GM20431 (cell line): ENCODE measurements at regions not wholly inside any gene's neighbourhood (a gene's known extent, or its start where the extent isn't known, plus 50 kb on each side); places are given as distances from the start of the nearest gene placed in this dataset.

ENCODE experiments used
- in situ Hi-C: fragments of 300-500 bp; cut with MseI, MboI; formaldehyde crosslinking; loops from one replicate; pipeline ENCODE4 v1.15.0; 2020; ENCODE audit warnings: low sequenced_read_pairs; ENCODE audit not compliant: unreplicated experiment

GRCh38 chr1:88126467-88126866 lies 557.6 kb upstream of the PKN2 start:
- in situ Hi-C loops: no loop called here

GRCh38 chr1:88133991-88134390 lies 550.1 kb upstream of the PKN2 start:
- in situ Hi-C loops: no loop called here

GRCh38 chr1:88134983-88135921 lies 548.8 kb upstream of the PKN2 start:
- in situ Hi-C loops: no loop called here

- in situ Hi-C loops: no loop called here
These were observed 544.4 kb upstream of the PKN2 start for GRCh38 chr1:88139633-88140032.

GRCh38 chr1:88140325-88140724 lies 543.7 kb upstream of the PKN2 start:
- in situ Hi-C loops: no loop called here

GRCh38 chr1:88141499-88142074 lies 542.5 kb upstream of the PKN2 start:
- in situ Hi-C loops: no loop called here

GRCh38 chr1:88145752-88146151 lies 538.3 kb upstream of the PKN2 start:
- in situ Hi-C loops: no loop called here

- in situ Hi-C loops: no loop called here
These were observed 534.4 kb upstream of the PKN2 start for GRCh38 chr1:88149686-88150085.

GRCh38 chr1:88150330-88150729 lies 533.7 kb upstream of the PKN2 start:
- in situ Hi-C loops: no loop called here

GRCh38 chr1:88163187-88163586 lies 520.9 kb upstream of the PKN2 start:
- in situ Hi-C loops: no loop called here

GRCh38 chr1:88168126-88168525 lies 515.9 kb upstream of the PKN2 start:
- in situ Hi-C loops: no loop called here

- in situ Hi-C loops: no loop called here
These were observed 514.9 kb upstream of the PKN2 start for GRCh38 chr1:88169139-88169538.

GRCh38 chr1:88169939-88170338 lies 514.1 kb upstream of the PKN2 start:
- in situ Hi-C loops: no loop called here

GRCh38 chr1:88175120-88175630 lies 508.9 kb upstream of the PKN2 start:
- in situ Hi-C loops: no loop called here

- in situ Hi-C loops: no loop called here
These were observed 508.3 kb upstream of the PKN2 start for GRCh38 chr1:88175631-88176226.

- in situ Hi-C loops: no loop called here
These were observed 504.1 kb upstream of the PKN2 start for GRCh38 chr1:88179943-88180342.

GRCh38 chr1:88180449-88181108 lies 503.5 kb upstream of the PKN2 start:
- in situ Hi-C loops: no loop called here

GRCh38 chr1:88186911-88187310 lies 497.2 kb upstream of the PKN2 start:
- in situ Hi-C loops: no loop called here

- in situ Hi-C loops: no loop called here
These were observed 496.0 kb upstream of the PKN2 start for GRCh38 chr1:88188038-88188437.

- in situ Hi-C loops: no loop called here
These were observed 494.5 kb upstream of the PKN2 start for GRCh38 chr1:88189525-88189924.
